ENCODE measurements at regions not wholly inside any gene's neighbourhood (a gene's known extent, or its start where the extent isn't known, plus 50 kb on each side); places are given as distances from the start of the nearest gene placed in this dataset.
A peak's percentile ranks its signal among the peaks of the same experiment; 100 is the strongest.
"Not testable (repeated sequence)": the region's sequence is repeated elsewhere in the genome, so short reads cannot be mapped to it uniquely, and the experiment has no call there.

DNA sequence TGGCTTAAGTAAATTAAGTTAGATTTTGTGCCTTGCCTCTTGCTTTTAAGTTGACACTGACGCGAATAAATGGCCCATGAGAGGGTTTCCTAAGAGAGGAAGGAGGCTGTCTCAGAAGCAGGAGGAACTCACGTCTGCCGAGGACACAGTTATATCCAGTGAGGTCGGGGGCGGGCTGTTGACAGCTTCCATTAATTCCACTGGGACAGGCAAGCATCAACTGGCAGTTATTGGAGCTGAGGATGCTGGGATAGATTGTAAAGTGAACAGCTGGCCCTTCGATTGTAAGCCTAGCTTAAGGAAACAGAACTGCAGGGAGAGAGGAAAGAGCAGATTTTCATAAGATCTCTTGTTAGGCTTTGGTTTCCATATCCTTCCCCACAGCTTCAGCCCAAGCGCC is 399.2 kb downstream of the IPO8 start:
- Histone ChIP-seq H3K4me1 (no peaks in the 10 kb centered on the region), H3K27me3 (no peaks in the 10 kb centered on the region), H3K36me3 (no peaks in the 10 kb centered on the region), H3K27ac (no peak overlapping the region), H3K9me3 (no peaks in the 10 kb centered on the region), H3K4me3 (no peak overlapping the region)
- TF ChIP-seq, protein P1, sequence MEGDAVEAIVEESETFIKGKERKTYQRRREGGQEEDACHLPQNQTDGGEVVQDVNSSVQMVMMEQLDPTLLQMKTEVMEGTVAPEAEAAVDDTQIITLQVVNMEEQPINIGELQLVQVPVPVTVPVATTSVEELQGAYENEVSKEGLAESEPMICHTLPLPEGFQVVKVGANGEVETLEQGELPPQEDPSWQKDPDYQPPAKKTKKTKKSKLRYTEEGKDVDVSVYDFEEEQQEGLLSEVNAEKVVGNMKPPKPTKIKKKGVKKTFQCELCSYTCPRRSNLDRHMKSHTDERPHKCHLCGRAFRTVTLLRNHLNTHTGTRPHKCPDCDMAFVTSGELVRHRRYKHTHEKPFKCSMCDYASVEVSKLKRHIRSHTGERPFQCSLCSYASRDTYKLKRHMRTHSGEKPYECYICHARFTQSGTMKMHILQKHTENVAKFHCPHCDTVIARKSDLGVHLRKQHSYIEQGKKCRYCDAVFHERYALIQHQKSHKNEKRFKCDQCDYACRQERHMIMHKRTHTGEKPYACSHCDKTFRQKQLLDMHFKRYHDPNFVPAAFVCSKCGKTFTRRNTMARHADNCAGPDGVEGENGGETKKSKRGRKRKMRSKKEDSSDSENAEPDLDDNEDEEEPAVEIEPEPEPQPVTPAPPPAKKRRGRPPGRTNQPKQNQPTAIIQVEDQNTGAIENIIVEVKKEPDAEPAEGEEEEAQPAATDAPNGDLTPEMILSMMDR (IDR thresholded peaks at IDR 0.05) = no peak
- intact Hi-C loops (cut with DNase I) = no loop called here
- no peak for DNase-seq (ENCODE audit: low spot score in 2 of 2)

DNA sequence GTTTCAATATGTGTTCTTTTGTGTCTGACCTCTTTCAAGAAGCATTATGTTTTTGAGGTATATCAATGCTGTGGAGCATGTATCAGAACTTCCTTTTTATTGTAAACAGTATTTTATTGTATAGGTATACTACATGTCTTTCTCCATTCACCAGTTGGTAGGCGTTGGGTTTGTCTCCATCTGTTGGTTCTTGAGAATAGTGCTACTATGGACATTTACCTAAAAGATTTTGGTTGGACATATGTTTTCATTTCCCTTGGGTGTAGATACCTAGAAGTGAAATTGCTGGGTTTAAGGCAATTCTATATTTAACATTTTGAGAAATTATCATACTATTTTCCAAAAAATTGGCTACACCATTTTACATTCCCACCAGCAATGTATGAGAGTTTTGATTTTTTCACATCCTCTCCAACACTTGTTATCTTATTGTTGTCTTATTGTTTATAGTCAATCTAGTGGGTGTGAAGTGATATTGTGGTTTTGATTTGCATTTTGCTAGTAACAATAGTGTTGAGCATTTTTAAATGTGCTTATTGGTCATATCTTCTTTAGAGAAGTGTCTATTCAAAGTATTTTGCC is 409.2 kb downstream of the IPO8 start:
- no peak overlapping the region for H3K4me3 ChIP-seq
- TF ChIP-seq, protein P1 (IDR thresholded peaks at IDR 0.05) = peak in 2 of 3 experiments; percentile 33 to 50
- intact Hi-C loops (cut with DNase I) = loop anchor here (10.0 kb wide), 2 partner anchors 732 to 782 kb away; no protein-coding TSS in a partner anchor
- no peak overlapping the region for H3K27ac ChIP-seq
- no peaks in the 10 kb centered on the region for H3K27me3 ChIP-seq
- DNase-seq (ENCODE audit: low spot score in 2 of 2) = no peak
- H3K4me1 ChIP-seq = no peaks in the 10 kb centered on the region
- H3K36me3 ChIP-seq = no peaks in the 10 kb centered on the region
- no peaks in the 10 kb centered on the region for H3K9me3 ChIP-seq

DNA sequence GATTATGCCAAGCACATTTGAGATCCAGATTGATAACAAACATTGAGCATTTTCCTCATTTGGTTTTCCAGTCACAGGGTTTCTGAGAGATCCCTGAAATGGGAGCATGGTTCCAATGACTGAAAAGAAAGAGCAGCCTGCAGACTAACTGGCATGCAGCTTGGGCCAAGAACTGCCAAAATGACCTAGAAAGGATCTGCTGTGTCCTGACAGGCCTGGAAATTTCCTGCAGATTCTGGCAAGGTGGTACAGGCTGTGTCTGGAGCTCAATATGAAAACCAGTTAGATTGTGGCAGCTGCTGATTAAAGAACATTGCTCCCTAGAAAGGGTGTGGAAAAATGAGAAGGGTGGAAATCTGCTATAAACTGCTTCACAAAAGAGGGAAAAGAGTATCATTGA is 417.3 kb downstream of the IPO8 start:
- intact Hi-C loops (cut with DNase I) = no loop called here
- Histone ChIP-seq H3K4me3 (no peak overlapping the region), H3K9me3 (no peaks in the 10 kb centered on the region), H3K4me1 (no peaks in the 10 kb centered on the region), H3K27ac (no peak overlapping the region), H3K27me3 (no peaks in the 10 kb centered on the region), H3K36me3 (no peaks in the 10 kb centered on the region)
- DNase-seq (ENCODE audit: low spot score in 2 of 2) = no peak
- TF ChIP-seq, protein P1 (IDR thresholded peaks at IDR 0.05) = no peak

DNA sequence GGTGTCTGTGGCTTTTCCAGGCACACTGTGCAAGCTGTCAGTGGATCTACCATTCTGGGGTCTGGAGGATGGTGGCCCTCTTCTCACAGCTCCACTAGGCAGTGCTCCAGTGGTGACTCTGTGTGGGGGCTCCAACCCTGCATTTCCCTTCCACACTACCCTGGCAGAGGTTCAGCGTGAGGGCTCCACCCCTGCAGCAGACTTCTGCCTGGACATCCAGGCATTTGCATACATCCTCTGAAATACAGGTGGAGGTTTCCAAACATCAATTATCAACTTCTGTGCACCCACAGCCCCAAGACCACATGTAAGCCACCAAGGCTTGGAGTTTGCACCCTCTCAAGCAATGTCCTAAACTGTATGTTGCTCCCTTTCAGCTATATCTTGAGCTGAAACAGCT is 423.2 kb downstream of the IPO8 start:
- H3K27me3 ChIP-seq; H3K4me1 ChIP-seq; H3K9me3 ChIP-seq; H3K27ac ChIP-seq; H3K4me3 ChIP-seq; intact Hi-C loops (cut with DNase I); H3K36me3 ChIP-seq; DNase-seq (ENCODE audit: low spot score in 2 of 2): not testable (repeated sequence)

DNA sequence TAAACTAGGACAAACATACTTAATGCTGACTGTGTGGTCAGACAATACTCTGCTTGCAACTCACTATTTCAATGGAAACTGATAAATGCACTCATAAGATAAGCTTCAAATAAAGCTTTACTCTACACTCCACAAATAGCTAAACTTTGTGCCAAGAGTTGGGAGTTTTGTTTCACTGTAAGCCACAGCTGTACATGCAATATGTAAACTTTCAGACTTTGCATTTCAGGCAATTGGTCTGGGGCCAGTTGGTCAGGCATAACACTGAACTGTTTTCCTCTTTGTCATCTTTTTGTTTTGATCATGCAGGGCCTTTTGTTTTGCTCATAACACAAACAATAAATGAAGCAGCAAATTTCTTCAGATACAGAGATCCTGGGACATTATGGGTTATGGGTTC is 426.2 kb downstream of the IPO8 start:
- no peaks in the 10 kb centered on the region for H3K27me3 ChIP-seq
- H3K4me3 ChIP-seq = no peak overlapping the region
- intact Hi-C loops (cut with DNase I) = no loop called here
- no peak for DNase-seq (ENCODE audit: low spot score in 2 of 2)
- no peaks in the 10 kb centered on the region for H3K36me3 ChIP-seq
- no peaks in the 10 kb centered on the region for H3K9me3 ChIP-seq
- TF ChIP-seq, protein P1 (IDR thresholded peaks at IDR 0.05) = no peak
- no peak overlapping the region for H3K27ac ChIP-seq
- no peaks in the 10 kb centered on the region for H3K4me1 ChIP-seq

DNA sequence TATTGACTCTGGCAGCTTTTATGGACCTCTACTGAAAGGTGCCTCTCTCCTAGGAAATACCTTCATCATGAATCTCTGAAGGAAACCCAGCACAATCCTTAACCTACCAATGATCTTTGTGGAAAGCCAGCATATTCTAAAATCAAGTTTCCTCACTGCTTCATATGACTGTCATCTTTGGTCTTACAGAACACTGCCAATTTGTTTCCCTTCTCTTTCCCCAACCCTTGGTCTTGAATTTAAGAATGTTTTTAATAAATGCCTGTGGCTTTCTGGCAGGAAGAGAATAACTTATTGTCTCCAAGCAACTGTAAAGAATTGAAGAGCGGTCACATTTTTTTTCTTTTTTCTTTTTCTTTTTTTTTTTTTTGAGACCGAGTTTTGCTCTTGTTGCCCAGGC is 427.6 kb downstream of the IPO8 start:
- Histone ChIP-seq H3K4me3 (no peak overlapping the region), H3K9me3 (no peaks in the 10 kb centered on the region), H3K36me3 (no peaks in the 10 kb centered on the region), H3K4me1 (no peaks in the 10 kb centered on the region), H3K27ac (no peak overlapping the region), H3K27me3 (no peaks in the 10 kb centered on the region)
- DNase-seq (ENCODE audit: low spot score in 2 of 2) = no peak
- intact Hi-C loops (cut with DNase I) = no loop called here
- TF ChIP-seq, protein P1 (IDR thresholded peaks at IDR 0.05) = no peak

All from ascending aorta (tissue), 2 donors.